Adipocyte (in vitro differentiated cells): ENCODE measurements at regions not wholly inside any gene's neighbourhood (a gene's known extent, or its start where the extent isn't known, plus 50 kb on each side); places are given as distances from the start of the nearest gene placed in this dataset.

Experiments
- DNase-seq: peaks from one replicate; pipeline ENCODE4 v3.0.0-alpha.2; 2015; ENCODE audit warnings: low read depth
- H3K27me3 ChIP-seq: replicated peaks from 2 replicates; pipeline ENCODE4 v1.7.0; 2013; ENCODE audit warnings: mild to moderate bottlenecking, low read length, moderate library complexity; ENCODE audit not compliant: control insufficient read depth, insufficient read depth
- H3K36me3 ChIP-seq: 2 replicates; pipeline ENCODE4 v1.7.0; 2013; ENCODE audit warnings: low read length, mild to moderate bottlenecking, moderate library complexity; ENCODE audit not compliant: control insufficient read depth, insufficient read depth, severe bottlenecking
- H3K4me1 ChIP-seq: 2 replicates; pipeline ENCODE4 v1.7.0; 2013; ENCODE audit warnings: mild to moderate bottlenecking, low read length, moderate library complexity; ENCODE audit not compliant: control insufficient read depth, insufficient read depth
- H3K4me3 ChIP-seq: 2 replicates; pipeline ENCODE4 v1.7.0; 2013; ENCODE audit warnings: mild to moderate bottlenecking, low read length, moderate library complexity
- H3K9ac ChIP-seq: 2 replicates; pipeline ENCODE4 v1.7.0; 2013; ENCODE audit warnings: mild to moderate bottlenecking, low read length, moderate library complexity
- H3K9me3 ChIP-seq: 2 replicates; pipeline ENCODE4 v1.7.0; 2013; ENCODE audit warnings: mild to moderate bottlenecking, low read length, moderate library complexity; ENCODE audit not compliant: control insufficient read depth

DNA sequence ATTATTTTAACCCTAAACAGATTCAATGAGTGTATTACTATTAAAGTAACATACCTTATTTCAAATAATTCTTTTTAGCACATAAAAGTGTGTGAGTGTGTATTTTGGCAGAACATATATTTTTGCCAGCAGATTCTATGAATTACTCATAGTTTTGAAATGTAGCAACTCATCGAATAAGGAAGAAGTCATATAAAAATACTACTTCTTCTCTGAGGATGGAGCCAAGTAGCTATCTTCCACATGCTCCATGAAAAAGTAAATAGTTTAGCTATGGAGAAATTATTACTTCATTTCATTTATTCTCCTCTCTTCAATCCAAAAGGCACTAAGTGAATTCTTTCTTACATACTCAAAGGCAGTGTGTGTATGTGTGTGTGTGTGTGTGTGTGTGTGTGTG lies 1090.4 kb upstream of the CDH6 start:
- H3K9me3 ChIP-seq = no peaks in the 10 kb centered on the region
- H3K4me1 ChIP-seq = no peaks in the 10 kb centered on the region
- no peak for DNase-seq
- H3K36me3 ChIP-seq = no peaks in the 10 kb centered on the region
- H3K4me3 ChIP-seq = no peak overlapping the region
- no peaks in the 10 kb centered on the region for H3K27me3 ChIP-seq
- no peak overlapping the region for H3K9ac ChIP-seq

- no peak for DNase-seq
- H3K4me1 ChIP-seq = no peaks in the 10 kb centered on the region
- no peaks in the 10 kb centered on the region for H3K36me3 ChIP-seq
- H3K4me3 ChIP-seq = no peak overlapping the region
- no peaks in the 10 kb centered on the region for H3K9me3 ChIP-seq
- no peaks in the 10 kb centered on the region for H3K27me3 ChIP-seq
- no peak overlapping the region for H3K9ac ChIP-seq
Measured at GRCh38 chr5:30102185-30102584, 1091.3 kb upstream of the CDH6 start.

- DNase-seq = no peak
- H3K4me1 ChIP-seq = no peaks in the 10 kb centered on the region
- no peaks in the 10 kb centered on the region for H3K36me3 ChIP-seq
- no peaks in the 10 kb centered on the region for H3K27me3 ChIP-seq
- H3K9me3 ChIP-seq = no peaks in the 10 kb centered on the region
- no peak overlapping the region for H3K9ac ChIP-seq
- no peak overlapping the region for H3K4me3 ChIP-seq
Measured at GRCh38 chr5:30100929-30101328, 1092.6 kb upstream of the CDH6 start.

DNA sequence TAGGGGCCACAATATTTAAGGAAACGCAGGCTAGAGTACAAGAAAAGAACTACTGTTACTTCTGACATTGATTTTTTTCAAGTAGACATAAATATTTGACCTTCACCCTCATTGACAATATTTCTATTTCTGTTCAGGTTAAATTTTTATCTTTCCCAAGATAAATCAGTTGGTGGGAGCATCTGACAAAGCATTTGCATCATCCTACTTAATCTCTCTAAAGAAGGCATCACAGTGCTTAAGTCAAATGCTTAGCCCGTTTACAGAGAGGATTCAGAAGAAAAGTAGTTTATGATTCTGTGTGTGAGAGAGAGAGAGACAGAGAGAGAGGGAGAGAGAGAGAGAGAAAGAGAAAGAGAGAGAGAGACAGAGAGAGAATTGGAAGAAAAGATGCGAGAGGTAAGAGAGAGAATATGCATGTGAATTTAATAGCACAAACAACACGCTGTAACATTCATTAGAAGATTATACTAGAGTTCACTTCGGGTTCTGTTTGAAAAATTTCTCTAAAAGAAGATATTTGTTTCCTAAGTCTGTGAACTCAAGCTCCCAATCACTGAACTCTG lies 1093.3 kb upstream of the CDH6 start:
- Histone ChIP-seq H3K27me3 (no peaks in the 10 kb centered on the region), H3K9me3 (no peaks in the 10 kb centered on the region), H3K4me1 (no peaks in the 10 kb centered on the region), H3K4me3 (no peak overlapping the region), H3K36me3 (no peaks in the 10 kb centered on the region), H3K9ac (no peak overlapping the region)
- DNase-seq = no peak

- no peak overlapping the region for H3K9ac ChIP-seq
- no peaks in the 10 kb centered on the region for H3K36me3 ChIP-seq
- no peaks in the 10 kb centered on the region for H3K27me3 ChIP-seq
- H3K9me3 ChIP-seq = no peaks in the 10 kb centered on the region
- H3K4me1 ChIP-seq = no peaks in the 10 kb centered on the region
- DNase-seq = no peak
- H3K4me3 ChIP-seq = no peak overlapping the region
Measured at GRCh38 chr5:30099634-30100033, 1093.9 kb upstream of the CDH6 start.

GRCh38 chr5:30098940-30099339 lies 1094.5 kb upstream of the CDH6 start:
- H3K36me3 ChIP-seq = no peaks in the 10 kb centered on the region
- no peak overlapping the region for H3K4me3 ChIP-seq
- no peaks in the 10 kb centered on the region for H3K9me3 ChIP-seq
- DNase-seq = no peak
- no peak overlapping the region for H3K9ac ChIP-seq
- no peaks in the 10 kb centered on the region for H3K27me3 ChIP-seq
- H3K4me1 ChIP-seq = no peaks in the 10 kb centered on the region

DNA sequence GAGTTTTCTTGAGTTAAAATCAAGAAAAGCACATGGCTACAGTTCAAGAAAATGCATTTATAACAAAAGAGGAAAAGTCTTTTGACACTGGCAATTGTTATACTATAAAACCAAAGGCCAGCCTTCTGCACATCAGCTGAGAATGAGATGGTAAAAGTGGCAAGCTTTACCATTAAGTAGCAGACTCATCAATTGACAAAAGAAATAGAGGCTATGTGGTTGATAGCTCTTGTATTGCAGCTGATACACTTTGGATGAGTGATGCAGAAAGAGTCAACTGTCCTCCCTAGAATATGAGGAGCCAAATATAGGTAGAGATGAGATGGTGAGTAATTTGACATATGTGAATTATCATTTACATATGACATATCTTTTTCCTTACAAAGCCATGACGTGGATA lies 1100.9 kb upstream of the CDH6 start:
- no peaks in the 10 kb centered on the region for H3K4me1 ChIP-seq
- DNase-seq = no peak
- H3K27me3 ChIP-seq = no peaks in the 10 kb centered on the region
- H3K4me3 ChIP-seq = no peak overlapping the region
- no peak overlapping the region for H3K9ac ChIP-seq
- no peaks in the 10 kb centered on the region for H3K9me3 ChIP-seq
- no peaks in the 10 kb centered on the region for H3K36me3 ChIP-seq

GRCh38 chr5:30069441-30070263 lies 1123.8 kb upstream of the CDH6 start:
- Histone ChIP-seq H3K9me3 (peaks cover 14% of the 10 kb centered on the region), H3K4me3 (no peak overlapping the region), H3K9ac (no peak overlapping the region), H3K27me3 (no peaks in the 10 kb centered on the region), H3K36me3 (no peaks in the 10 kb centered on the region), H3K4me1 (no peaks in the 10 kb centered on the region)
- no peak for DNase-seq

GRCh38 chr5:30063503-30063902 lies 1130.0 kb upstream of the CDH6 start:
- H3K9ac ChIP-seq = no peak overlapping the region
- no peaks in the 10 kb centered on the region for H3K9me3 ChIP-seq
- H3K36me3 ChIP-seq = no peaks in the 10 kb centered on the region
- no peaks in the 10 kb centered on the region for H3K27me3 ChIP-seq
- no peak for DNase-seq
- H3K4me3 ChIP-seq = no peak overlapping the region
- no peaks in the 10 kb centered on the region for H3K4me1 ChIP-seq

GRCh38 chr5:30051976-30052375 lies 1141.5 kb upstream of the CDH6 start:
- no peak overlapping the region for H3K9ac ChIP-seq
- no peaks in the 10 kb centered on the region for H3K9me3 ChIP-seq
- no peak for DNase-seq
- no peaks in the 10 kb centered on the region for H3K27me3 ChIP-seq
- no peaks in the 10 kb centered on the region for H3K36me3 ChIP-seq
- no peaks in the 10 kb centered on the region for H3K4me1 ChIP-seq
- no peak overlapping the region for H3K4me3 ChIP-seq

DNA sequence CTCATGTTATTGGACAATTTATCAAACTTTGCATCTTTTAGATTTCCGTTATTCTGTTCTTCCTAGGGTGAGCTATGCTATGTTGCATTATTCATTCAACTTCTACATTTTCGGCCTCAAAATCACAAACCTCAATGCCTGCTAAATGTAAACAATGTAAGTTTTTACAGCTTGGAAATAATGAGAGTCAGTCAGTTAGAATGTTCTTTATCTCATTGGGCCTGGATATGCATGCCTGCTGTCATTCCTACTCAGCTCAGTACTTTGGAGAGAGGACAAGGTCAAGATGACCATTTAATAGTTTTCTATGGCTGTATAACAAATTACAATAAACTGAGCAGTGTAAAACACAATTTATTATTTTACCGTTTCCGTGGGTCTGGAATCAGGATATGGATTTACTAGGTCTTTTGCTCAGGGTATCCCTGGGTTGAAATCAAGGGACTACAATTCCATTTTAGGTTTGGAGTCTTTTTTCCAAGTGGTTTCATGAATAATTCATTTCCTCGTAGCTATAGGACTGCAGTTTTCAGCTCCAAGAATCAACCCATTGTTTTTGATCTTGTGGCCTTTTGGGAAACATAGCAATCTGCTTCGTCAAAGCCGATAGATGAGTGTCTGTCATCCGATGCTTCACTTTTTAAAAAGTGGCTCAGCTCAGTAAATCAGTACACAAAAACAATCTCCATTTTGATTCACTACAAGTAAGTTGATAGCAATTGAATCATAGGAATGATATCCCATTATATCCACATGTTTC lies 1143.2 kb upstream of the CDH6 start:
- Histone ChIP-seq H3K4me3 (no peak overlapping the region), H3K9me3 (no peaks in the 10 kb centered on the region), H3K4me1 (no peaks in the 10 kb centered on the region), H3K36me3 (no peaks in the 10 kb centered on the region), H3K9ac (no peak overlapping the region), H3K27me3 (no peaks in the 10 kb centered on the region)
- no peak for DNase-seq
